ENCODE measurements at regions not wholly inside any gene's neighbourhood (a gene's known extent, or its start where the extent isn't known, plus 50 kb on each side); places are given as distances from the start of the nearest gene placed in this dataset.
A peak's percentile ranks its signal among the peaks of the same experiment; 100 is the strongest.

- DNase-seq, result no peak
These were observed 59.8 kb downstream of the MRM1 start for GRCh38 chr17:36661047-36661666.

- no peak for DNase-seq
These were observed 60.3 kb downstream of the MRM1 start for GRCh38 chr17:36661688-36662087.

GRCh38 chr17:36665417-36665816 is 64.0 kb downstream of the MRM1 start:
- no peak for DNase-seq

GRCh38 chr17:36667922-36668321 is 66.5 kb downstream of the MRM1 start:
- no peak for DNase-seq

- no peak for DNase-seq
These were observed 67.4 kb downstream of the MRM1 start for GRCh38 chr17:36668824-36669223.

GRCh38 chr17:36671144-36671543 is 69.8 kb downstream of the MRM1 start:
- no peak for DNase-seq

GRCh38 chr17:36672403-36672918 is 71.1 kb downstream of the MRM1 start:
- DNase-seq, result no peak

- DNase-seq, result no peak
These were observed 71.7 kb downstream of the MRM1 start for GRCh38 chr17:36673068-36673467.

GRCh38 chr17:36673637-36674277 is 72.4 kb downstream of the MRM1 start:
- DNase-seq, result no peak

- no peak for DNase-seq
These were observed 72.9 kb downstream of the MRM1 start for GRCh38 chr17:36674278-36674650.

GRCh38 chr17:36675250-36675649 is 73.9 kb downstream of the MRM1 start:
- DNase-seq, result no peak

GRCh38 chr17:36675786-36676185 is 74.4 kb downstream of the MRM1 start:
- DNase-seq, result no peak

- no peak for DNase-seq
These were observed 78.6 kb downstream of the MRM1 start for GRCh38 chr17:36679815-36680467.

- no peak for DNase-seq
These were observed 79.4 kb downstream of the MRM1 start for GRCh38 chr17:36680701-36681202.

GRCh38 chr17:36682773-36683172 is 81.4 kb downstream of the MRM1 start:
- no peak for DNase-seq

GRCh38 chr17:36683387-36683786 is 82.0 kb downstream of the MRM1 start:
- no peak for DNase-seq

- DNase-seq, result no peak
These were observed 82.8 kb downstream of the MRM1 start for GRCh38 chr17:36684134-36684533.

GRCh38 chr17:36686123-36686669 is 84.8 kb downstream of the MRM1 start:
- DNase-seq, result no peak

- DNase-seq, result peak; percentile 6
These were observed 86.4 kb downstream of the MRM1 start for GRCh38 chr17:36687736-36688135.

- DNase-seq, result no peak
These were observed 87.8 kb downstream of the MRM1 start for GRCh38 chr17:36689089-36689667.

GRCh38 chr17:36690190-36690589 is 88.8 kb downstream of the MRM1 start:
- no peak for DNase-seq

GRCh38 chr17:36691606-36692005 is 90.2 kb downstream of the MRM1 start:
- no peak for DNase-seq

- DNase-seq, result no peak
These were observed 93.7 kb downstream of the MRM1 start for GRCh38 chr17:36695082-36695481.

All from NCI-H2107 (cell line).